OCI-LY1 (cell line): ENCODE measurements at regions not wholly inside any gene's neighbourhood (a gene's known extent, or its start where the extent isn't known, plus 50 kb on each side); places are given as distances from the start of the nearest gene placed in this dataset.

Experiments
- H2AFZ ChIP-seq: fragments of 200-600 bp; sonication (generic), shearing (Covaris generic); 2 replicates; pipeline ENCODE4 v1.6.0; 2014; ENCODE audit warnings: antibody characterized with exemption, mild to moderate bottlenecking, low read length
- H3F3A ChIP-seq: fragments of 200-600 bp; sonication (generic), shearing (Covaris generic); 2 replicates; pipeline ENCODE4 v1.6.0; 2014; ENCODE audit warnings: mild to moderate bottlenecking, antibody characterized with exemption, low read length, moderate library complexity; ENCODE audit not compliant: insufficient read depth
- H3K27ac ChIP-seq: fragments of 200-600 bp; sonication (generic); 2 replicates; pipeline ENCODE4 v1.5.1; 2014; ENCODE audit warnings: low read length, mixed run types, mild to moderate bottlenecking, low read depth; ENCODE audit not compliant: poor library complexity, severe bottlenecking
- H3K27me3 ChIP-seq: fragments of 200-600 bp; sonication (generic); 2 replicates; pipeline ENCODE4 v1.6.0; 2014; ENCODE audit warnings: antibody characterized with exemption, mild to moderate bottlenecking, low read length, moderate library complexity; ENCODE audit not compliant: insufficient read depth
- H3K36me3 ChIP-seq: fragments of 200-600 bp; sonication (generic); 2 replicates; pipeline ENCODE4 v1.6.1; 2014; ENCODE audit warnings: mild to moderate bottlenecking, antibody characterized with exemption, low read length, moderate library complexity, mixed read lengths; ENCODE audit not compliant: insufficient read depth
- H3K4me1 ChIP-seq: fragments of 200-600 bp; sonication (generic); 2 replicates; pipeline ENCODE4 v1.5.1; 2014; ENCODE audit warnings: mild to moderate bottlenecking, low read length, moderate library complexity; ENCODE audit not compliant: insufficient read depth, severe bottlenecking
- H3K4me2 ChIP-seq: fragments of 200-600 bp; sonication (generic), shearing (Covaris generic); 2 replicates; pipeline ENCODE4 v1.6.1; 2014; ENCODE audit warnings: low read length
- H3K4me3 ChIP-seq: fragments of 200-600 bp; sonication (generic); 2 replicates; pipeline ENCODE4 v1.5.1; 2014; ENCODE audit warnings: low read length, low read depth, mild to moderate bottlenecking, mixed read lengths; ENCODE audit not compliant: poor library complexity, severe bottlenecking
- H3K79me2 ChIP-seq: fragments of 200-600 bp; shearing (Covaris generic); 2 replicates; pipeline ENCODE4 v1.6.1; 2016; ENCODE audit warnings: mixed run types, low read length, mixed read lengths; ENCODE audit not compliant: insufficient read depth
- H3K9ac ChIP-seq: fragments of 200-600 bp; sonication (generic), shearing (Covaris generic); 2 replicates; pipeline ENCODE4 v1.6.1; 2014; ENCODE audit warnings: mild to moderate bottlenecking, low read length, mixed read lengths
- H3K9me2 ChIP-seq: fragments of 200-600 bp; sonication (generic), shearing (Covaris generic); 2 replicates; pipeline ENCODE4 v1.6.1; 2014; ENCODE audit warnings: low read depth, mild to moderate bottlenecking, low read length, mixed read lengths
- H3K9me3 ChIP-seq: fragments of 200-600 bp; shearing (Covaris generic); 2 replicates; pipeline ENCODE4 v1.6.1; 2014; ENCODE audit warnings: low read length, mixed read lengths
- H4K20me1 ChIP-seq: fragments of 200-600 bp; sonication (generic), shearing (Covaris generic); 2 replicates; pipeline ENCODE4 v1.6.0; 2016; ENCODE audit warnings: mild to moderate bottlenecking, low read length; ENCODE audit not compliant: insufficient read depth
- CTCF ChIP-seq: fragments of 200-600 bp; sonication (generic), shearing (Covaris generic); IDR thresholded peaks from 2 replicates; pipeline ENCODE4 v1.5.1; 2017; ENCODE audit warnings: mild to moderate bottlenecking, antibody characterized with exemption, low read length, moderate library complexity, mixed read lengths
- EZH2 ChIP-seq: fragments of 200-600 bp; sonication (generic), shearing (Covaris generic); IDR thresholded peaks from 2 replicates; pipeline ENCODE4 v1.8.0; 2017; ENCODE audit warnings: borderline replicate concordance, mixed run types, mild to moderate bottlenecking, antibody characterized with exemption, low read length, moderate library complexity, mixed read lengths

DNA sequence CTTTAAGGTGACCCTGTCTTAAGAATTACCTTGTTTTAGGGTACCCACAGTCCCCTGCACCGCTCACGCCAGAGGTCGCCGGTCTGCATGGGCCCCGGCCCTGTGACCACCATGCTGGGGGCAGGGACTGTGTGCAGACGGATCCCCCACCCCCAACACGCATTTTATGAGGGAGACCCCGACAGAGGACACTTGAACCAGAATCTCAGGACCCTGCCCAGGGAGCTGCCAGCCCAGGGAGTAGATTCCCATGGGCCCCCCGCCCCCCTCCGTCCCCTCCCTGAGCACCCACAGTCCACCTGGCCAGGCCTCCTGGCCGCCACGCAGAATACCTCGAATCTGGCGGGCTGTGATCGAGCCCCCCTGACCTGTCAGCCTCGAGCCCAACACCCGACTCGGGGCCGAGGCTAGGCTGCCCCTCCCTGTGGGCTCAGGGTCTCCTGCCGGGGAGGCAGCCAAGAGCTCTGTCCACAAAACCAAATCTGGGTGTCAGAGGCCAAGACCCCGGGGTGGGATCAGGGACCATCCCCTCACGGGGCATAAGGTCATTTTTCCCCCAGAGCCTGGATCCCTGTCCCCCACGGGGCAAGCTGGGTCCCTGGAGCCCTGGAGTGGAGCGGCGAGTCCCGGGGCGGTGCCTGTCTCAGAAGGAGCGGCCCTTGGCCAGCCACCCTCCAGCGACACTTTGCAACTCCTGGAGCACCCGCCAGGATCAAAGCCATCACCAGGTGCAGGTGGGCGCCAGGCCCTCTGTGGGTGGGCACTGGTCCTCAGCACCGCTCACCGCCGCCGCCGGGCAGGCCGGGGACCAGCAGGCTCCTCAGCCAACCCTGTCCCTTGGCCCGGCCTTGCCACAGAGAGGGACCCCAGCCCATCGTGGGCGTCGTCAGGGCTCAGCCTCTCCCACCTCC is 155.8 kb upstream of the PKP2 start:
- no peaks in the 10 kb centered on the region for H3K79me2 ChIP-seq
- H3K4me3 ChIP-seq: no peak overlapping the region
- no peaks in the 10 kb centered on the region for H3K27me3 ChIP-seq
- TF ChIP-seq CTCF (no peak), EZH2 (no peak)
- no peak overlapping the region for H3K4me2 ChIP-seq
- H4K20me1 ChIP-seq: no peaks in the 10 kb centered on the region
- no peaks in the 10 kb centered on the region for H3K36me3 ChIP-seq
- H3K9me3 ChIP-seq: no peaks in the 10 kb centered on the region
- no peak overlapping the region for H2AFZ ChIP-seq
- no peaks in the 10 kb centered on the region for H3K4me1 ChIP-seq
- no peaks in the 10 kb centered on the region for H3K9me2 ChIP-seq
- H3K27ac ChIP-seq: no peak overlapping the region
- H3F3A ChIP-seq: no peaks in the 10 kb centered on the region
- no peak overlapping the region for H3K9ac ChIP-seq

DNA sequence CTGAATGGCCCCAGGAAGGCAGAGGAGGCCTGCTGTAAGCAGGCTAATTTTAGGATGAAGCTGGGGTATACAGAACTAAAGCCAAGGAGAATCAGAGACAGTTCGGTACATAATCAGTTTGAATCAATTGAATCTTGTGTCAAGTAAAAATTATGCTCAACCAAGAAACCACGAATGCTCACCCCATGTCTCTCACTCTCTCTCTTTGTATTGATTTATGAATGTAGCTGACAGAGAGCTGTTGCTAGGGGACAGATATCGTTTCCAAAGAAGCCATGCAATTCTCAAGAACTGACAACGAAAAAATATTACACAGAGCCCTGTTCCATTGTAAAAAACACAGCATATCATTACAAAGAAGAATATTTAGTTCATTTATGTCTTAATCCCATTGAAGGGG is 151.1 kb upstream of the PKP2 start:
- H3K9me3 ChIP-seq: no peaks in the 10 kb centered on the region
- H3K27me3 ChIP-seq: no peaks in the 10 kb centered on the region
- H3F3A ChIP-seq: no peaks in the 10 kb centered on the region
- H3K9me2 ChIP-seq: no peaks in the 10 kb centered on the region
- H3K27ac ChIP-seq: no peak overlapping the region
- no peaks in the 10 kb centered on the region for H4K20me1 ChIP-seq
- TF ChIP-seq EZH2 (no peak), CTCF (no peak)
- no peak overlapping the region for H3K9ac ChIP-seq
- H2AFZ ChIP-seq: no peak overlapping the region
- H3K4me1 ChIP-seq: no peaks in the 10 kb centered on the region
- no peak overlapping the region for H3K4me3 ChIP-seq
- no peak overlapping the region for H3K4me2 ChIP-seq
- H3K36me3 ChIP-seq: no peaks in the 10 kb centered on the region
- H3K79me2 ChIP-seq: no peaks in the 10 kb centered on the region

DNA sequence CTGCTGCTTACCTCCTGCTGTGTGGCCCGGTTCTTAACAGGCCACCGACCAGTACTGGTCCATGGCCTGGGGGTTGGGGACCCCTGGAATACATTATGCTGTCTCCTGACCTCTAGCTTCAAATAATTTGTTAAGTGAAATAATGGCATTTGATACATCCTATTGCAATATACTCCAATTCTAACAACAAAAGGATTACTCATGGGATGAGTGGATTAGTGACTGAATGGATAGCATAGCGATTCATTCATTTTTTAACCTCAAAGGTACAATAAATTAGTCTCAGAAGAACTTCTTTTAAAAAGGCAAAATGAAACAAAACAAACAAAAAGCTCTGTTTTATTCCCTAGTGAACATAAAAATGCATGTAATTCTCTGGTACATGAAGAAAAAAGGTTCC is 147.9 kb upstream of the PKP2 start:
- Histone ChIP-seq H3K4me1 (no peaks in the 10 kb centered on the region), H3K36me3 (no peaks in the 10 kb centered on the region), H4K20me1 (no peaks in the 10 kb centered on the region), H3K27ac (no peak overlapping the region), H3K9me2 (no peaks in the 10 kb centered on the region), H3K4me3 (no peak overlapping the region), H3K27me3 (no peaks in the 10 kb centered on the region), H3K79me2 (no peaks in the 10 kb centered on the region), H3K9me3 (no peaks in the 10 kb centered on the region), H2AFZ (no peak overlapping the region), H3K4me2 (no peak overlapping the region), H3K9ac (no peak overlapping the region), H3F3A (no peaks in the 10 kb centered on the region)
- no peak for TF ChIP-seq EZH2
- no peak for TF ChIP-seq CTCF
